ENCODE measurements at regions not wholly inside any gene's neighbourhood (a gene's known extent, or its start where the extent isn't known, plus 50 kb on each side); places are given as distances from the start of the nearest gene placed in this dataset.

GRCh38 chr22:25368271-25368670 lies 148.8 kb downstream of the CRYBB2 start:
- Histone ChIP-seq H3K4me1 (peaks cover 10% of the 10 kb centered on the region), H3K4me3 (no peak overlapping the region), H3K9me3 (no peaks in the 10 kb centered on the region), H3K27me3 (no peaks in the 10 kb centered on the region), H3K36me3 (no peaks in the 10 kb centered on the region), H3K27ac (no peak overlapping the region)
- DNase-seq (no peak), ATAC-seq (no peak)
- intact Hi-C loops (cut with DNase I): no loop called here
- no peak for TF ChIP-seq CTCF (IDR thresholded peaks at IDR 0.05)

GRCh38 chr22:25369041-25369440 lies 149.6 kb downstream of the CRYBB2 start:
- no peaks in the 10 kb centered on the region for H3K36me3 ChIP-seq
- intact Hi-C loops (cut with DNase I): no loop called here
- TF ChIP-seq CTCF (IDR thresholded peaks at IDR 0.05): no peak
- H3K27ac ChIP-seq: no peak overlapping the region
- DNase-seq: no peak
- peaks cover 10% of the 10 kb centered on the region for H3K4me1 ChIP-seq
- ATAC-seq: no peak
- H3K4me3 ChIP-seq: no peak overlapping the region
- no peaks in the 10 kb centered on the region for H3K27me3 ChIP-seq
- no peaks in the 10 kb centered on the region for H3K9me3 ChIP-seq

GRCh38 chr22:25370322-25370721 lies 150.9 kb downstream of the CRYBB2 start:
- H3K27me3 ChIP-seq: no peaks in the 10 kb centered on the region
- no peaks in the 10 kb centered on the region for H3K36me3 ChIP-seq
- no peak overlapping the region for H3K27ac ChIP-seq
- ATAC-seq (no peak), DNase-seq (no peak)
- H3K4me3 ChIP-seq: no peak overlapping the region
- intact Hi-C loops (cut with DNase I): no loop called here
- H3K4me1 ChIP-seq: peaks cover 7% of the 10 kb centered on the region
- H3K9me3 ChIP-seq: no peaks in the 10 kb centered on the region
- no peak for TF ChIP-seq CTCF (IDR thresholded peaks at IDR 0.05)

GRCh38 chr22:25372000-25372595 lies 152.7 kb downstream of the CRYBB2 start:
- no peak overlapping the region for H3K27ac ChIP-seq
- H3K4me3 ChIP-seq: no peak overlapping the region
- ATAC-seq: no peak
- no peak for DNase-seq
- intact Hi-C loops (cut with DNase I): no loop called here
- H3K36me3 ChIP-seq: no peaks in the 10 kb centered on the region
- H3K9me3 ChIP-seq: no peaks in the 10 kb centered on the region
- no peaks in the 10 kb centered on the region for H3K27me3 ChIP-seq
- no peaks in the 10 kb centered on the region for H3K4me1 ChIP-seq
- TF ChIP-seq CTCF (IDR thresholded peaks at IDR 0.05): no peak

- Histone ChIP-seq H3K27me3 (no peaks in the 10 kb centered on the region), H3K36me3 (no peaks in the 10 kb centered on the region), H3K4me3 (no peak overlapping the region), H3K4me1 (no peaks in the 10 kb centered on the region), H3K27ac (no peak overlapping the region), H3K9me3 (no peaks in the 10 kb centered on the region)
- intact Hi-C loops (cut with DNase I): no loop called here
- DNase-seq (no peak), ATAC-seq (no peak)
- TF ChIP-seq CTCF (IDR thresholded peaks at IDR 0.05): no peak
These were observed 154.5 kb downstream of the CRYBB2 start for GRCh38 chr22:25373961-25374360.

- Histone ChIP-seq H3K27ac (no peak overlapping the region), H3K9me3 (no peaks in the 10 kb centered on the region), H3K36me3 (no peaks in the 10 kb centered on the region), H3K4me1 (no peaks in the 10 kb centered on the region), H3K4me3 (no peak overlapping the region), H3K27me3 (no peaks in the 10 kb centered on the region)
- intact Hi-C loops (cut with DNase I): no loop called here
- TF ChIP-seq CTCF (IDR thresholded peaks at IDR 0.05): no peak
- ATAC-seq (no peak), DNase-seq (no peak)
These were observed 155.4 kb downstream of the CRYBB2 start for GRCh38 chr22:25374869-25375268.
